RKO (cell line): ENCODE measurements at regions not wholly inside any gene's neighbourhood (a gene's known extent, or its start where the extent isn't known, plus 50 kb on each side); places are given as distances from the start of the nearest gene placed in this dataset.

ENCODE experiments used
- DNase-seq: peaks from one replicate; pipeline ENCODE4 v3.0.0-alpha.2; 2016; ENCODE audit warnings: low spot score

GRCh38 chr9:131809941-131810344 is 70.1 kb upstream of the RAPGEF1 start:
- no peak for DNase-seq

- no peak for DNase-seq
These were observed 68.4 kb upstream of the RAPGEF1 start for GRCh38 chr9:131808291-131808690.

GRCh38 chr9:131807144-131807983 is 67.5 kb upstream of the RAPGEF1 start:
- no peak for DNase-seq

- no peak for DNase-seq
These were observed 65.9 kb upstream of the RAPGEF1 start for GRCh38 chr9:131805803-131806202.

- DNase-seq: no peak
These were observed 65.0 kb upstream of the RAPGEF1 start for GRCh38 chr9:131804826-131805225.

DNA sequence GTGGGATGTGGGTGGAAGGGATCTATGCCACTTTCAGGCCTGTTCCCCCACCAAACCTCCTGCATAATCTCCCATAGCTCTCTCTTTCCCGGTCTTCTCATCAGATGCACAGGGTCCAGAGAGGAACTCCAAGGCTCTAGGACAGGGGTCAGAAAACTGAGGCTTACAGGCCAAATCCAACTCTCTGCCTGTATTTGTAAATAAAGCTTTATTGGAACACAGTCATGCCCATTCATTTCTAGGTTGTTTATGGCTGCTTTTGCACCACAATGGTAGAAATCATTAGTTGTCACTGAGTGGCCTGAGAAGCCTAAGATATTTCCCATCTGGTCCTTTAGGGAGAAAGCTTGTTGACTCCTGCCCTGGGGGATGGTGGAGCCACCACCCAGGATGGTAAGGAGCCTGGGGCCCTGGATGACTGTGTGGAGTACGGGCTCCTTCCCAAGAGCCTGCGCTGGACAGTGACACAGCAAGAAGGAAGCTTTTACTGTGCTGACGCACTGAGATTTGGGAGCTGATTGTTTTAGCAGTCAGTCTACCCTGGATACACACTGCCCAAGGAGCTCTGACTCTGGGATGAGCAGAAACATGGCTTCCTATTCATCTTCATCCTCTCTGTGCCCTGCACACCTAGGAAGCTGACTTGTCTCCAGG is 64.0 kb upstream of the RAPGEF1 start:
- DNase-seq: no peak

DNA sequence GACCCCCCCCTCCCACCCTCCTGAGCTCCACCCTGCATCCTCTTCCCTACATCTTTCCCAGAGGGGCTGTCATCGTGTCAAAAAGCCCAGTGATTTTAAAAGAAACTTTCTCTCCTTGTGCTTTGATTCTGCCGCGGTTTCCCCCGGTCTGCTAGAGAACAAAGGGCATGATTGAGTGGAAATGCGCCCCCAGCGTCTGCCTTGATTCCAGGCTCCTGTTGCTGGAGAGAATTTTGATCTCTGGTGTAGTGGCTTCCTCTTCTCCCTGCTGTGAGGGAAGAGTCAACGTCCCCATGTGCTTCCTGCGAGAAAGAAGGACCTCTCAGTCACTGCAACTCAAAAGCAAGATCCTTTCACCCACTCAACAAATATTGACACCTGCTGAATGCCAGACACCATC is 61.9 kb upstream of the RAPGEF1 start:
- no peak for DNase-seq

DNA sequence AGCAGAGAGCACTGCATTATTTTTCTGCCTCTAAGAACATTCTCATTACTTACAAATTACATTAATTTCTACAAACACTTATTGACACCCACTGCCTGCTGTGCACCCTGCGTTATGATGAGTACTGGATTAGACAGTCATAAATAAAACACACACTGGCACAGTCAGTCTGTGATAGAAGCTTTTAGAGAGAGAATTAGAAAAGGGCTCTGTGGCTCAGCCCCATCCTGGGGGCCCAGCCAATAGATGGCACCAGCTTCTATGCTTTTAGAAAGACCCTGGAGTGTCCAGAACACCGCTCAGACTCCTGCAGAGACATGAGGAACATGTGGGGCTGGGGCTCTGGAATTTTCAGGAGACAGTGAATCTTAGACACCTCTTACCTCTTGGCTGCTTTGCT is 61.0 kb upstream of the RAPGEF1 start:
- DNase-seq: no peak

- no peak for DNase-seq
These were observed 60.5 kb upstream of the RAPGEF1 start for GRCh38 chr9:131800366-131800765.

DNA sequence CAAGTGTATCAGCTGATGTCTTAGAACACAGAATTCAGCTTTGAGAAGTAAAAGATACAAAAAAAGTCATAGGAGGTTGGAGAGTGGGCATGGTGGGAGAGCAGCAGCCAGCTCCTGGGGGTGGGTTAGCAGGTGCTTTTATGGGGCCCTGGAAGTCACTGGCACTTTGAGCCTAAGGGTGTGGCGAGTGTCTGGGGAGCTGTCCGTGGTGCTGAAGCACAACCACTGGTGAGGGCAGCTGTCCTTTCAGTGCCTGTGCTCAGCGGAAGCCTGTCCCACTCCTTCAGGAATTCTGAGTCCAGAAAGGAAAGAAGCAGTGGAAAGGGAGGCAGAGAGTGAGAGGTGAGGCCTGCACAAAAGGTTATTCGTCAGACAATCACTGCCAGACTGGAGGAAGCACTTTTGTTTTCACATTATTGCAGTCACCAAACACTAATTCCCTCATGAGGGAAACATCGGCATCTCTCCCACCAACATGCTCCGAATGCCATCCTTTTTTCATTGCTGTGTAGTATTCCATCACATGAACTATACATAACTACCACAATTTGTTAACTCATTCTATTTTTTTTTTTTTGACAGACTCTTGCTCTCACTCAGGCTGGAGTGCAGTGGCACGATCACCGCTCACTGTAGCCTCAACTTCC is 59.4 kb upstream of the RAPGEF1 start:
- peak; percentile 77 for DNase-seq

DNA sequence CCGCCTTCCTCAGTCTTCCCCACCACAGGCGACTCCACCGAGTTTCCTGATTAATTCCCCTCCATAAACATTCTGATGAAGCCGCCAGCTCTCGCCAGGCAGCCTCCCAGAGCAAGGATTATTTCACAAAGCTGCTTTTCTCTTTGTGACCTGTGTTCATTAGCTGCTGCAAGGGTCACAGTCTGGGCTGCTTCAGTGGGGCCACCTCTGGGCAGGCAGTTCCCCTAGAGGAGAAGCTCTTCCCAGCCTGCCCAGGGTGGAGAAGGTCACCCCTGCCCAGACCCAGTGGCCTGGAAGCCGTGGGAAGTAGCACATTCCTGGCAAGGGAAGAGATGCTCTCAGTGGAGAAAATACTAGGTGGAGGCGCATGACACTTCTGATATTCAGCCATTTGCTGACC is 58.4 kb upstream of the RAPGEF1 start:
- DNase-seq: no peak

DNA sequence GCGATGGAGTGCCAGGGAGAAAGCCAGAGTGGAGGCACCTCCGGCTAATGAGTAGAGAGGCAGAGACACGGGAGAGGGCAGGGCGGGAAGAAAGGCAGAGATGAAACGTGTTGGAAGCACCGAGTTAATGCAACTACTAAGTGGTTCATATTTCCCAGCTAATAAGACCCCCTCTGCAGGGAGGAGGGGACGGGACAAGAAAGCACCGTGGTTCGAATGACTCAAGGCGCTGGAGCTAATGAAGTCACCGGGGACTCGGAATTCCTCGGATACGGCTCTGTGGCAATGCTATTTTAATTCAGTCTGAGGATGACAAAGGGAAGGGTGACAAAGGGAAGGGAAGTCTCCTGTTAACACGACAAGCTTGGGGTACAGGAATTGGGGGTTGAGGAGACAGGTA is 54.5 kb upstream of the RAPGEF1 start:
- no peak for DNase-seq

- DNase-seq: no peak
These were observed 51.8 kb upstream of the RAPGEF1 start for GRCh38 chr9:131791542-131792254.
